Mesodermal cell (in vitro differentiated cells): ENCODE measurements at regions not wholly inside any gene's neighbourhood (a gene's known extent, or its start where the extent isn't known, plus 50 kb on each side); places are given as distances from the start of the nearest gene placed in this dataset.

Experiments used
- H3K27ac ChIP-seq: 2 replicates; pipeline ENCODE4 v1.7.0; 2013; ENCODE audit warnings: mild to moderate bottlenecking, low read depth, low read length, moderate library complexity; ENCODE audit not compliant: severe bottlenecking
- H3K36me3 ChIP-seq: 2 replicates; pipeline ENCODE4 v1.7.1; 2013; ENCODE audit warnings: mild to moderate bottlenecking, low read length, moderate library complexity; ENCODE audit not compliant: control insufficient read depth, insufficient read depth
- H3K4me1 ChIP-seq: one replicate; pipeline ENCODE4 v1.7.1; 2013; ENCODE audit warnings: mild to moderate bottlenecking, low read length; ENCODE audit not compliant: insufficient read depth, control insufficient read depth, poor library complexity, severe bottlenecking
- H3K4me3 ChIP-seq: 2 replicates; pipeline ENCODE4 v1.7.0; 2013; ENCODE audit warnings: low read length, control low read depth, mild to moderate bottlenecking; ENCODE audit not compliant: insufficient read depth, poor library complexity, severe bottlenecking; ENCODE audit errors: extremely low read depth
- H3K9me3 ChIP-seq: 2 replicates; pipeline ENCODE4 v1.7.1; 2013; ENCODE audit warnings: mild to moderate bottlenecking, low read length, moderate library complexity; ENCODE audit not compliant: control insufficient read depth
- WGBS, 2 experiments: methylation state at CpG; one replicate each; pipeline ENCODE4 v1.1.5; 2013; ENCODE audit warnings: missing lambda C conversion rate in 2 of 2; ENCODE audit not compliant: insufficient coverage in 2 of 2; 5-methylcytosine and 5-hydroxymethylcytosine counted together

- Histone ChIP-seq H3K9me3 (no peaks in the 10 kb centered on the region), H3K36me3 (no peaks in the 10 kb centered on the region), H3K27ac (no peak overlapping the region), H3K4me1 (no peaks in the 10 kb centered on the region), H3K4me3 (no peak overlapping the region)
Measured at GRCh38 chr21:15592957-15593356, 136.8 kb upstream of the USP25 start.

- Histone ChIP-seq H3K36me3 (no peaks in the 10 kb centered on the region), H3K4me1 (no peaks in the 10 kb centered on the region), H3K4me3 (no peak overlapping the region), H3K27ac (no peak overlapping the region), H3K9me3 (no peaks in the 10 kb centered on the region)
Measured at GRCh38 chr21:15601390-15601789, 128.4 kb upstream of the USP25 start.

- 71% methylated on average over 1 of the region's 2 CpGs; no CpG with 5 or more reads in 1 of the 2 experiments for WGBS, 2 experiments
- no peak overlapping the region for H3K27ac ChIP-seq
- H3K4me1 ChIP-seq = no peaks in the 10 kb centered on the region
- no peaks in the 10 kb centered on the region for H3K36me3 ChIP-seq
- H3K4me3 ChIP-seq = no peak overlapping the region
- no peaks in the 10 kb centered on the region for H3K9me3 ChIP-seq
Measured at GRCh38 chr21:15604413-15604812, 125.4 kb upstream of the USP25 start.

- Histone ChIP-seq H3K27ac (no peak overlapping the region), H3K4me3 (no peak overlapping the region), H3K9me3 (no peaks in the 10 kb centered on the region), H3K4me1 (no peaks in the 10 kb centered on the region), H3K36me3 (no peaks in the 10 kb centered on the region)
- 100% methylated on average over 1 of the region's 1 CpG; no CpG with 5 or more reads in 1 of the 2 experiments for WGBS, 2 experiments
Measured at GRCh38 chr21:15614766-15615165, 115.0 kb upstream of the USP25 start.

GRCh38 chr21:15616864-15617574 is 112.8 kb upstream of the USP25 start:
- Histone ChIP-seq H3K9me3 (no peaks in the 10 kb centered on the region), H3K27ac (no peak overlapping the region), H3K4me1 (no peaks in the 10 kb centered on the region), H3K36me3 (no peaks in the 10 kb centered on the region), H3K4me3 (no peak overlapping the region)
- WGBS, 2 experiments = 80 to 100% methylated on average over 1 of the region's 2 CpGs

GRCh38 chr21:15617964-15618363 is 111.8 kb upstream of the USP25 start:
- WGBS, 2 experiments = 58% methylated on average over 2 of the region's 3 CpGs; no CpG with 5 or more reads in 1 of the 2 experiments
- Histone ChIP-seq H3K9me3 (no peaks in the 10 kb centered on the region), H3K4me3 (no peak overlapping the region), H3K4me1 (no peaks in the 10 kb centered on the region), H3K36me3 (no peaks in the 10 kb centered on the region), H3K27ac (no peak overlapping the region)

GRCh38 chr21:15620892-15621291 is 108.9 kb upstream of the USP25 start:
- no peaks in the 10 kb centered on the region for H3K4me1 ChIP-seq
- no peaks in the 10 kb centered on the region for H3K9me3 ChIP-seq
- H3K36me3 ChIP-seq = no peaks in the 10 kb centered on the region
- H3K4me3 ChIP-seq = no peak overlapping the region
- 86 to 100% methylated on average over 1 of the region's 2 CpGs for WGBS, 2 experiments
- H3K27ac ChIP-seq = no peak overlapping the region

- Histone ChIP-seq H3K27ac (no peak overlapping the region), H3K36me3 (no peaks in the 10 kb centered on the region), H3K4me1 (no peaks in the 10 kb centered on the region), H3K9me3 (no peaks in the 10 kb centered on the region), H3K4me3 (no peak overlapping the region)
- 92% methylated on average over 2 of the region's 2 CpGs; no CpG with 5 or more reads in 1 of the 2 experiments for WGBS, 2 experiments
Measured at GRCh38 chr21:15624646-15625045, 105.1 kb upstream of the USP25 start.

GRCh38 chr21:15625363-15625762 is 104.4 kb upstream of the USP25 start:
- 100% methylated on average over 2 of the region's 3 CpGs; no CpG with 5 or more reads in 1 of the 2 experiments for WGBS, 2 experiments
- Histone ChIP-seq H3K4me1 (no peaks in the 10 kb centered on the region), H3K9me3 (no peaks in the 10 kb centered on the region), H3K36me3 (no peaks in the 10 kb centered on the region), H3K4me3 (no peak overlapping the region), H3K27ac (no peak overlapping the region)

- Histone ChIP-seq H3K27ac (no peak overlapping the region), H3K4me3 (no peak overlapping the region), H3K36me3 (no peaks in the 10 kb centered on the region), H3K9me3 (no peaks in the 10 kb centered on the region), H3K4me1 (no peaks in the 10 kb centered on the region)
Measured at GRCh38 chr21:15626031-15626430, 103.8 kb upstream of the USP25 start.

GRCh38 chr21:15627011-15627410 is 102.8 kb upstream of the USP25 start:
- no peaks in the 10 kb centered on the region for H3K36me3 ChIP-seq
- no peak overlapping the region for H3K27ac ChIP-seq
- 100% methylated on average over 2 of the region's 3 CpGs for WGBS, 2 experiments
- H3K4me3 ChIP-seq = no peak overlapping the region
- H3K4me1 ChIP-seq = no peaks in the 10 kb centered on the region
- no peaks in the 10 kb centered on the region for H3K9me3 ChIP-seq
